Naive thymus-derived CD4-positive, alpha-beta T cell (primary cell): ENCODE measurements at regions not wholly inside any gene's neighbourhood (a gene's known extent, or its start where the extent isn't known, plus 50 kb on each side); places are given as distances from the start of the nearest gene placed in this dataset.
A peak's percentile ranks its signal among the peaks of the same experiment; 100 is the strongest.

Experiments
- ATAC-seq: fragments of 150-1000 bp; cut with Tn5 transposase; 2 replicates; pipeline ENCODE4 v1.10.0; 2021; ENCODE audit warnings: mild to moderate bottlenecking, moderate library complexity
- CTCF ChIA-PET: fragments of 350-600 bp; sonication (Branson Sonifier 250); formaldehyde crosslinking; loops from one replicate; lab custom pipeline; 2021; ENCODE audit warnings: antibody characterized with exemption; lab: Charles Lee
- POLR2A ChIA-PET: fragments of 350-600 bp; sonication (Branson Sonifier 250); formaldehyde crosslinking; loops from one replicate; lab custom pipeline; 2021; ENCODE audit warnings: antibody characterized with exemption, inconsistent platforms; lab: Charles Lee
- DNase-seq, 9 donors: peaks; one replicate each; pipeline versions ENCODE4 v3.0.0 to v3.0.0-alpha.2; 2020 to 2022; ENCODE audit warnings: mixed read lengths in 1 of 9
- H3K27ac ChIP-seq: one replicate; pipeline ENCODE4 v1.7.0; 2013; ENCODE audit warnings: mild to moderate bottlenecking, low read depth, low read length, moderate library complexity
- H3K27me3 ChIP-seq, 2 donors: one replicate each; pipeline ENCODE4 v1.7.0; 2013; ENCODE audit warnings: low read length in 2 of 2, mild to moderate bottlenecking in 2 of 2, moderate library complexity in 2 of 2; ENCODE audit not compliant: control insufficient read depth in 2 of 2, insufficient read depth in 2 of 2
- H3K36me3 ChIP-seq, 3 experiments: 1 replicate in 2 of 3; 2 replicates in 1 of 3; pipeline ENCODE4 v1.7.0; 2013; ENCODE audit warnings: low read length in 3 of 3, mild to moderate bottlenecking in 3 of 3, moderate library complexity in 1 of 3; ENCODE audit not compliant: insufficient read depth in 3 of 3, control insufficient read depth in 2 of 3
- H3K4me1 ChIP-seq, 2 donors: one replicate each; pipeline ENCODE4 v1.7.0; 2013; ENCODE audit warnings: low read length in 2 of 2, mild to moderate bottlenecking in 2 of 2, moderate library complexity in 1 of 2; ENCODE audit not compliant: control insufficient read depth in 2 of 2, insufficient read depth in 2 of 2
- H3K4me3 ChIP-seq: 2 replicates; pipeline ENCODE4 v1.7.0; 2013; ENCODE audit warnings: mild to moderate bottlenecking, low read length
- H3K9me3 ChIP-seq, 3 experiments: 1 replicate in 2 of 3; 2 replicates in 1 of 3; pipeline ENCODE4 v1.7.0; 2013; ENCODE audit warnings: low read length in 3 of 3; ENCODE audit not compliant: control insufficient read depth in 2 of 3
- H3K27ac Mint-ChIP-seq, 9 donors: one replicate each; pipeline ENCODE4 v1.8.0; 2020 to 2022; ENCODE audit warnings: mixed read lengths in 9 of 9, mild to moderate bottlenecking in 8 of 9, moderate library complexity in 5 of 9, inconsistent platforms in 2 of 9
- H3K27me3 Mint-ChIP-seq, 5 donors: one replicate each; pipeline ENCODE4 v1.8.0; 2021 to 2022; ENCODE audit warnings: mixed read lengths in 5 of 5, mild to moderate bottlenecking in 1 of 5
- H3K36me3 Mint-ChIP-seq, 5 donors: one replicate each; pipeline ENCODE4 v1.8.0; 2020 to 2022; ENCODE audit warnings: mixed read lengths in 5 of 5, mild to moderate bottlenecking in 3 of 5, inconsistent platforms in 1 of 5
- H3K4me1 Mint-ChIP-seq, 7 donors: one replicate each; pipeline ENCODE4 v1.8.0; 2020 to 2022; ENCODE audit warnings: mixed read lengths in 7 of 7, mild to moderate bottlenecking in 3 of 7, inconsistent platforms in 1 of 7
- H3K4me3 Mint-ChIP-seq, 10 donors: one replicate each; pipeline ENCODE4 v1.8.0; 2020 to 2022; ENCODE audit warnings: mild to moderate bottlenecking in 10 of 10, mixed read lengths in 10 of 10, moderate library complexity in 6 of 10, inconsistent platforms in 2 of 10
- H3K9me3 Mint-ChIP-seq, 11 donors: one replicate each; pipeline ENCODE4 v1.8.0; 2020 to 2022; ENCODE audit warnings: mixed read lengths in 11 of 11, mild to moderate bottlenecking in 4 of 11, inconsistent platforms in 1 of 11, moderate library complexity in 1 of 11
- intact Hi-C, 2 donors: fragments of 100-400 bp; cut with micrococcal nuclease; formaldehyde crosslinking; loops; one replicate each; pipeline ENCODE4 v1.15.1; 2023

DNA sequence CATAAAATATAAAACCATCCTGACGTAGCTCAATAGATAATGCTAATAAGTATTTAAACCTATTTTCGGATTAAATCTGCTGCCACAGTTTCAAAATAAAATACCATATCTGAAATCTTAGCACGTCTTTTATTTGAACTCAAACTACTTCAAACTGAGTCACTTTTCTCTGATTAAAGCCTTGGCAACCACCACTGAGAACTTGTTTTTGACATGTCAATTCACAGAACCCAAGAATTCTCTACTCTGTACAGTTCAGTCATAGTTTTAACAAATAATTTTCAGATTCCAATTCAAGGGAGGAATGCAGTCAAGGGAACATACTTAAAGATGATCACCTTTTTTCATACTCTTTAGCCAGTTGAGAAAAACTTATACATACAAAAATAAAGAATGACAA lies 643.2 kb downstream of the KCNT2 start:
- H3K27me3 ChIP-seq, result no peaks in the 10 kb centered on the region
- no peaks in the 10 kb centered on the region for H3K36me3 Mint-ChIP-seq
- peaks cover 0 to 12% (median 0%) of the 10 kb centered on the region in 11 donors for H3K9me3 Mint-ChIP-seq
- ChIA-PET POLR2A (no interaction called here), CTCF (no interaction called here)
- ATAC-seq (no peak), DNase-seq (no peak)
- no peak overlapping the region for H3K27ac ChIP-seq
- H3K4me1 Mint-ChIP-seq, result no peaks in the 10 kb centered on the region
- no peak overlapping the region for H3K4me3 ChIP-seq
- H3K36me3 ChIP-seq, result no peaks in the 10 kb centered on the region
- H3K27ac Mint-ChIP-seq, result no peak overlapping the region
- no peaks in the 10 kb centered on the region for H3K4me1 ChIP-seq
- H3K4me3 Mint-ChIP-seq, result no peak overlapping the region
- H3K9me3 ChIP-seq, result no peaks in the 10 kb centered on the region
- H3K27me3 Mint-ChIP-seq, result no peaks in the 10 kb centered on the region
- intact Hi-C loops, result no loop called here

DNA sequence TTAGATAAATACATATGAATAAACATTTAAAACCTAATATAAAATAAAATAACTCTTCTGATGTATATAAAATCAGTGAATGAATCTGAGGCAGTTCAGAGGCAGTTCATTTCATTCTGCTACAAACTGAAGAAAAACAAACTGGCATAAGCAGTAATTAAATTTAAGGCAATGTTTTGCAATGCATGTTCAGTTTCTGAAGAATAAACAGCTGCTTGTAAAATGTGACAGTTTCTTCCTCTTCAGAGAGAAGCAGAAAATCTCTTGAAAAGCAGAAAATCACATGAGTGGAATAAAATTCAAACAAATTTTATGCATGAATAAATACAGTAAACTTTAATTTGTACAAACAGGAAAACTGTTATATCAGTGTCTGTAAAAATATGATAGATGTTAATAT lies 643.7 kb downstream of the KCNT2 start:
- DNase-seq, result no peak
- no peak for ATAC-seq
- ChIA-PET POLR2A (no interaction called here), CTCF (no interaction called here)
- no peaks in the 10 kb centered on the region for H3K4me1 Mint-ChIP-seq
- Histone ChIP-seq H3K27me3 (no peaks in the 10 kb centered on the region), H3K9me3 (no peaks in the 10 kb centered on the region), H3K36me3 (no peaks in the 10 kb centered on the region), H3K4me1 (no peaks in the 10 kb centered on the region), H3K4me3 (no peak overlapping the region), H3K27ac (no peak overlapping the region)
- no peaks in the 10 kb centered on the region for H3K36me3 Mint-ChIP-seq
- H3K4me3 Mint-ChIP-seq, result no peak overlapping the region
- H3K27me3 Mint-ChIP-seq, result no peaks in the 10 kb centered on the region
- no peak overlapping the region for H3K27ac Mint-ChIP-seq
- intact Hi-C loops, result no loop called here
- peaks cover 0 to 9% (median 0%) of the 10 kb centered on the region in 11 donors for H3K9me3 Mint-ChIP-seq

- ATAC-seq (no peak), DNase-seq (no peak)
- no peaks in the 10 kb centered on the region for H3K27me3 ChIP-seq
- no peaks in the 10 kb centered on the region for H3K9me3 ChIP-seq
- CTCF ChIA-PET, result no interaction called here
- H3K27me3 Mint-ChIP-seq, result no peaks in the 10 kb centered on the region
- H3K4me3 ChIP-seq, result no peak overlapping the region
- peaks cover 0 to 9% (median 0%) of the 10 kb centered on the region in 11 donors for H3K9me3 Mint-ChIP-seq
- no peaks in the 10 kb centered on the region for H3K36me3 ChIP-seq
- no peak overlapping the region for H3K27ac ChIP-seq
- H3K36me3 Mint-ChIP-seq, result no peaks in the 10 kb centered on the region
- H3K27ac Mint-ChIP-seq, result no peak overlapping the region
- POLR2A ChIA-PET, result no interaction called here
- intact Hi-C loops, result no loop called here
- H3K4me1 Mint-ChIP-seq, result no peaks in the 10 kb centered on the region
- H3K4me3 Mint-ChIP-seq, result no peak overlapping the region
- H3K4me1 ChIP-seq, result no peaks in the 10 kb centered on the region
Observed at GRCh38 chr1:195962051-195962450, 646.2 kb downstream of the KCNT2 start.

- Mint-ChIP-seq H3K36me3 (no peaks in the 10 kb centered on the region), H3K4me1 (no peaks in the 10 kb centered on the region), H3K4me3 (no peak overlapping the region), H3K27ac (no peak overlapping the region), H3K9me3 (peaks cover 0 to 6% (median 0%) of the 10 kb centered on the region in 11 donors), H3K27me3 (no peaks in the 10 kb centered on the region)
- Histone ChIP-seq H3K9me3 (no peaks in the 10 kb centered on the region), H3K27me3 (no peaks in the 10 kb centered on the region), H3K36me3 (no peaks in the 10 kb centered on the region), H3K27ac (no peak overlapping the region), H3K4me3 (no peak overlapping the region), H3K4me1 (no peaks in the 10 kb centered on the region)
- intact Hi-C loops, result no loop called here
- ATAC-seq (no peak), DNase-seq (no peak)
- ChIA-PET POLR2A (no interaction called here), CTCF (no interaction called here)
Observed at GRCh38 chr1:195960580-195960979, 647.7 kb downstream of the KCNT2 start.

- Histone ChIP-seq H3K4me3 (no peak overlapping the region), H3K4me1 (no peaks in the 10 kb centered on the region), H3K9me3 (no peaks in the 10 kb centered on the region), H3K27me3 (no peaks in the 10 kb centered on the region), H3K27ac (no peak overlapping the region), H3K36me3 (no peaks in the 10 kb centered on the region)
- ChIA-PET POLR2A (no interaction called here), CTCF (interaction anchor here (0.6 kb wide), 1 partner anchor 119 kb away, joined by 4 read pairs; no protein-coding TSS in a partner anchor)
- DNase-seq (no peak), ATAC-seq (no peak)
- intact Hi-C loops, result no loop called here
- Mint-ChIP-seq H3K4me1 (no peaks in the 10 kb centered on the region), H3K36me3 (no peaks in the 10 kb centered on the region), H3K9me3 (peaks cover 0 to 4% (median 0%) of the 10 kb centered on the region in 11 donors), H3K4me3 (no peak overlapping the region), H3K27me3 (no peaks in the 10 kb centered on the region), H3K27ac (no peak overlapping the region)
Observed at GRCh38 chr1:195958131-195958530, 650.1 kb downstream of the KCNT2 start.

DNA sequence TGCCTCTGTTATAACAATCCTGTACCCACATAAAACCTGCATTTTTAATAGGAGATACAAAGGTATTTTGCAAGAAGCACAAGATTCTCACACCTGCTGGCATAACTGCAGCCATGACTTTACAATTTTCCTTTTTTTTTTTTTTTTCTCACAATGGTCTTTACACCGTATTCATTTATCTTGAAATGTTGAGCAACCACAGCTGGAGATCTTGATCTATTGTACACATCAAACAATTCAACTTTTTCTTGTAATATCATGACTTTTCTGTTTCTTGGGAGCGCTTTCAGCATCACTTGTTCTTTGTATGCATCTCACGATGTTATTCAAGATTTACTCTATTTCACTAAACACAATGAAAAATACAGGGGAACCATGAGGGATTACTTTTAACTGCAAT lies 651.4 kb downstream of the KCNT2 start:
- no peaks in the 10 kb centered on the region for H3K36me3 Mint-ChIP-seq
- H3K4me3 Mint-ChIP-seq, result no peak overlapping the region

DNA sequence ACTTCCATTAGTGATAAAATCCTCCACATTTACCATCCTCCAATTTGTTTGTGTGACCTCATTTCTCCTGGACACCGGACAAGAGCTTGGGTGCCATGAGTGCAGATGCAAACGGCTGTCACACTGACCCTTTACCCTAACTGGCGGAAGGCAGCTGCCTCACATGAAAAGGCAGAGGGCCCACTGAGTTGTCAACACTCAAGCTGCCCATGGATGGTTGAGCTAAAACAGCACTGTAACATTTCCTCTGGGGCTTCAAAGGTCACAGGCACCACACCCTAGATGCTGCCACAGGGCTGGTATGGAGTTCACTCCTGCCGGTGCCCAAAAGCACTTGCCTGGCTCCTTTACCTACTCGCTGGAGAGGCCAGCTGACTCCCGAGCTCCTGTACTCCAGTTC lies 653.4 kb downstream of the KCNT2 start:
- no peak overlapping the region for H3K4me3 Mint-ChIP-seq
- H3K9me3 Mint-ChIP-seq, result peaks cover 0 to 2% (median 0%) of the 10 kb centered on the region in 11 donors
- H3K4me1 ChIP-seq, result no peaks in the 10 kb centered on the region
- H3K27me3 ChIP-seq, result no peaks in the 10 kb centered on the region
- no peaks in the 10 kb centered on the region for H3K36me3 ChIP-seq
- H3K36me3 Mint-ChIP-seq, result no peaks in the 10 kb centered on the region
- peak overlapping the region in 1 of 9 donors; percentile 25 for H3K27ac Mint-ChIP-seq
- intact Hi-C loops, result no loop called here
- H3K9me3 ChIP-seq, result no peaks in the 10 kb centered on the region
- ATAC-seq (no peak), DNase-seq (no peak)
- H3K4me1 Mint-ChIP-seq, result no peaks in the 10 kb centered on the region
- CTCF ChIA-PET, result no interaction called here
- H3K27ac ChIP-seq, result no peak overlapping the region
- POLR2A ChIA-PET, result no interaction called here
- no peaks in the 10 kb centered on the region for H3K27me3 Mint-ChIP-seq
- no peak overlapping the region for H3K4me3 ChIP-seq

More for the DNA sequence above, 651.4 kb downstream of the KCNT2 start:
- ATAC-seq, result no peak
- Mint-ChIP-seq H3K4me1 (no peaks in the 10 kb centered on the region), H3K9me3 (peaks cover 0 to 4% (median 2%) of the 10 kb centered on the region in 11 donors), H3K27ac (no peak overlapping the region), H3K27me3 (no peaks in the 10 kb centered on the region)
- no peak for DNase-seq
- CTCF ChIA-PET, result no interaction called here
- Histone ChIP-seq H3K4me1 (no peaks in the 10 kb centered on the region), H3K4me3 (no peak overlapping the region), H3K27ac (no peak overlapping the region), H3K36me3 (no peaks in the 10 kb centered on the region), H3K27me3 (no peaks in the 10 kb centered on the region), H3K9me3 (no peaks in the 10 kb centered on the region)
- intact Hi-C loops, result no loop called here
- POLR2A ChIA-PET, result no interaction called here
